Mucosa of descending colon (tissue), 3 donors: ENCODE measurements at regions not wholly inside any gene's neighbourhood (a gene's known extent, or its start where the extent isn't known, plus 50 kb on each side); places are given as distances from the start of the nearest gene placed in this dataset.

Source experiments
- ATAC-seq: fragments of 200-7000 bp; cut with Tn5 transposase; one replicate; pipeline ENCODE4 v1.9.1; 2020; ENCODE audit warnings: mild to moderate bottlenecking, moderate library complexity
- DNase-seq, 3 donors: peaks; one replicate each; pipeline ENCODE4 v3.0.0-alpha.2; 2020
- H3K36me3 ChIP-seq: fragments of 200-600 bp; one replicate; pipeline ENCODE4 v1.8.0; 2021; ENCODE audit warnings: low read depth, mild to moderate bottlenecking
- H3K4me1 ChIP-seq: fragments of 200-600 bp; one replicate; pipeline ENCODE4 v1.8.0; 2021; ENCODE audit warnings: low read depth, mild to moderate bottlenecking
- H3K4me3 ChIP-seq: fragments of 200-600 bp; one replicate; pipeline ENCODE4 v1.8.0; 2021; ENCODE audit warnings: mild to moderate bottlenecking
- H3K9me3 ChIP-seq: fragments of 200-600 bp; one replicate; pipeline ENCODE4 v1.8.0; 2021; ENCODE audit warnings: mild to moderate bottlenecking
- CTCF ChIP-seq: fragments of 200-600 bp; IDR thresholded peaks from one replicate; pipeline ENCODE4 v1.8.0; 2022; ENCODE audit warnings: antibody characterized with exemption, mild to moderate bottlenecking
- intact Hi-C, 2 donors: fragments of 100-400 bp; cut with DNase I in 1 of 2; cut with micrococcal nuclease in 1 of 2; formaldehyde crosslinking; loops; one replicate each; pipeline versions ENCODE4 v1.11.0 to v1.11.1; 2022; cut with DNase I, micrococcal nuclease
- donor health status: DM: no; HTN: no; CAD: no; lungs with moderate emphysema.
- donor health status: DM: no; HTN: no; CAD: no.
- donor health status: DM: no; HTN: yes; CAD: no.

GRCh38 chr9:78397045-78397444 lies 100.1 kb downstream of the PSAT1 start:
- no peak for ATAC-seq
- no peaks in the 10 kb centered on the region for H3K4me1 ChIP-seq
- intact Hi-C loops: no loop called here
- H3K36me3 ChIP-seq: no peaks in the 10 kb centered on the region
- TF ChIP-seq CTCF: no peak
- peaks cover 10% of the 10 kb centered on the region for H3K9me3 ChIP-seq
- no peak for DNase-seq
- H3K4me3 ChIP-seq: no peak overlapping the region

DNA sequence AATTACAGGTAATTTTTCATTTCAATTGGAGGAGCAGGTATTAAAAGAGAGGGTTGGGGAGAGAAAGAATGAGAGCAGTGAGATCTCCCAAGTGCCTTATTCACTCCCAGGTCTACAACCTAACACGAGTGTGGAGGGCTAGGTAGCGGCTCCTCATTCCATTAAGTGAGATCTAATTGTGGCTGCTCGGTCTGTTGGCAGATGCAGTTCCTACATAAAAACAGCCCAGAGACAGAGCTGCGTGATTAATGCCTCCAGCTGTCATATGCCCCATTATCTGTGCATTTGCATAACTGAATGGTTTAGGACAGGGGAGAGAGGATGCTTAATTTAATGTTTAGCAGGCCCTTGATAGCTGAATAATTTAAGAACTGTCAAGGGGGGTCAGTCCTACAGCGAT lies 100.5 kb downstream of the PSAT1 start:
- Histone ChIP-seq H3K9me3 (peaks cover 10% of the 10 kb centered on the region), H3K4me1 (no peaks in the 10 kb centered on the region), H3K36me3 (no peaks in the 10 kb centered on the region), H3K4me3 (no peak overlapping the region)
- ATAC-seq (no peak), DNase-seq (no peak)
- intact Hi-C loops: no loop called here
- TF ChIP-seq CTCF: no peak

DNA sequence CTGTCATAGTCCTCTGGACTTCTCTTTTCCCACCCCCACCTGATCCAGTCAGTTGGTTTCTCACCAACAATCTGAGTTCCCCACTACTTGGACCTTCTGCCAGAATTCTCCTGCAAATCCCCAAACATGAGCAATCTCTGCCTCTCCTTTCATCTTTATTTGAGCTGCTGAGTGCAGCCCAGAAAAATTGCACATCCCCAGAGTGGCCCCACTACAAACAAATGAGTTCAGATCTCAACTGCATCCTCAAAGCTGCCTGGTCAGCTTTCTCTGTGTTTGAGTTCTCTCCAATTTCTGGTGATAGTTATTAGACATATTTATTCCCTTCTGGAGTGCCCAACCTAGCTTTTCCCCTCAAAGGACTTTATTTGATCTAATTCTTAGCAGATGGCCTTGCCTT lies 102.2 kb downstream of the PSAT1 start:
- H3K36me3 ChIP-seq: no peaks in the 10 kb centered on the region
- no peak for DNase-seq
- peaks cover 10% of the 10 kb centered on the region for H3K9me3 ChIP-seq
- no peak overlapping the region for H3K4me3 ChIP-seq
- no peak for ATAC-seq
- TF ChIP-seq CTCF: no peak
- H3K4me1 ChIP-seq: no peaks in the 10 kb centered on the region
- intact Hi-C loops: no loop called here

- TF ChIP-seq CTCF: no peak
- intact Hi-C loops: no loop called here
- no peak for DNase-seq
- peaks cover under 1% of the 10 kb centered on the region for H3K9me3 ChIP-seq
- H3K36me3 ChIP-seq: no peaks in the 10 kb centered on the region
- H3K4me1 ChIP-seq: no peaks in the 10 kb centered on the region
- H3K4me3 ChIP-seq: no peak overlapping the region
- no peak for ATAC-seq
Observed at GRCh38 chr9:78400496-78400895, 103.6 kb downstream of the PSAT1 start.

DNA sequence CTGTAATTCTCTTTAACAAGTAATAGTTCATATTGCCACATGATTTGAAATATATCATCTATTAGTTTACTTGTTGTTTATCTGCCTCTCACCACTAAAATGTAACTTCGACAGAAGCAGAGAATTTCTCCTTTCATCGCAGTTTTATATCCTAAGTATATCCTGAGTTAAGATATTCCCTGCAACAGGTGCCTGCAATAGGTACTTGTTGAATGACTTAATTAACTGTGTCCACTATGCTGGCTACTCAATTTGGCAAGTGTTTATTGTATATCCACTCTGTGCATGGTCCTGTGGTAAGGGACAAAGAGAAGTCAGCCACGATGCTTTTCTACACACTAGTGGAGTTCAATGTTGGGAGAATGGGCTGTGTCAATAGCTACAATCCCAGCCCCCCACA lies 108.5 kb downstream of the PSAT1 start:
- no peaks in the 10 kb centered on the region for H3K9me3 ChIP-seq

More for the DNA sequence above, 108.5 kb downstream of the PSAT1 start:
- intact Hi-C loops: no loop called here
- Histone ChIP-seq H3K36me3 (no peaks in the 10 kb centered on the region), H3K4me1 (no peaks in the 10 kb centered on the region), H3K4me3 (no peak overlapping the region)
- ATAC-seq (no peak), DNase-seq (no peak)
- TF ChIP-seq CTCF: no peak
